Stimulated activated CD8-positive, alpha-beta memory T cell treated with anti-CD3 and anti-CD28 coated beads, Interleukin-4, amount 100 ng/mL, for 24 hours (primary cell): ENCODE measurements at regions not wholly inside any gene's neighbourhood (a gene's known extent, or its start where the extent isn't known, plus 50 kb on each side); places are given as distances from the start of the nearest gene placed in this dataset.

ENCODE experiments used
- DNase-seq: peaks from one replicate; pipeline ENCODE4 v3.0.0-alpha.2; 2020; ENCODE audit warnings: low read depth

GRCh38 chr1:228848406-228848805 lies 113.1 kb downstream of the RHOU start:
- no peak for DNase-seq

- no peak for DNase-seq
Measured at GRCh38 chr1:228849011-228849541, 113.8 kb downstream of the RHOU start.

- DNase-seq = no peak
Measured at GRCh38 chr1:228850141-228851100, 115.1 kb downstream of the RHOU start.

GRCh38 chr1:228851193-228851592 lies 115.9 kb downstream of the RHOU start:
- no peak for DNase-seq

GRCh38 chr1:228851618-228852017 lies 116.3 kb downstream of the RHOU start:
- no peak for DNase-seq

GRCh38 chr1:228852024-228852423 lies 116.7 kb downstream of the RHOU start:
- no peak for DNase-seq

GRCh38 chr1:228852511-228853088 lies 117.3 kb downstream of the RHOU start:
- DNase-seq = no peak

- no peak for DNase-seq
Measured at GRCh38 chr1:228853191-228853590, 117.9 kb downstream of the RHOU start.

GRCh38 chr1:228853637-228854036 lies 118.4 kb downstream of the RHOU start:
- DNase-seq = no peak

- DNase-seq = no peak
Measured at GRCh38 chr1:228854907-228855306, 119.6 kb downstream of the RHOU start.

GRCh38 chr1:228857611-228858010 lies 122.3 kb downstream of the RHOU start:
- no peak for DNase-seq

GRCh38 chr1:228860911-228861831 lies 125.9 kb downstream of the RHOU start:
- no peak for DNase-seq

GRCh38 chr1:228861832-228862180 lies 126.5 kb downstream of the RHOU start:
- DNase-seq = no peak

GRCh38 chr1:228862542-228863505 lies 127.5 kb downstream of the RHOU start:
- DNase-seq = no peak

- DNase-seq = no peak
Measured at GRCh38 chr1:228863776-228864175, 128.5 kb downstream of the RHOU start.

GRCh38 chr1:228865627-228866330 lies 130.5 kb downstream of the RHOU start:
- DNase-seq = no peak

GRCh38 chr1:228866468-228866867 lies 131.2 kb downstream of the RHOU start:
- no peak for DNase-seq

- DNase-seq = no peak
Measured at GRCh38 chr1:228867108-228867950, 132.1 kb downstream of the RHOU start.

GRCh38 chr1:228867951-228868730 lies 132.9 kb downstream of the RHOU start:
- DNase-seq = no peak
